Mesothelial cell of epicardium (in vitro differentiated cells): ENCODE measurements at regions not wholly inside any gene's neighbourhood (a gene's known extent, or its start where the extent isn't known, plus 50 kb on each side); places are given as distances from the start of the nearest gene placed in this dataset.

Experiments used
- DNase-seq, 2 experiments: peaks; one replicate each; pipeline ENCODE4 v3.0.0; 2021; ENCODE audit warnings: low spot score in 2 of 2; ENCODE audit not compliant: unreplicated experiment in 2 of 2
- H3K27ac Mint-ChIP-seq: 2 replicates; pipeline ENCODE4 v1.8.0; 2021; ENCODE audit warnings: mixed read lengths
- H3K27me3 Mint-ChIP-seq: 2 replicates; pipeline ENCODE4 v1.8.0; 2021; ENCODE audit warnings: low read depth, mixed read lengths
- H3K36me3 Mint-ChIP-seq: 2 replicates; pipeline ENCODE4 v1.8.0; 2021; ENCODE audit warnings: mixed read lengths
- H3K4me1 Mint-ChIP-seq: 2 replicates; pipeline ENCODE4 v1.8.0; 2021; ENCODE audit warnings: mixed read lengths
- H3K4me3 Mint-ChIP-seq: 2 replicates; pipeline ENCODE4 v1.8.0; 2021; ENCODE audit warnings: mild to moderate bottlenecking, moderate library complexity, mixed read lengths
- H3K9me3 Mint-ChIP-seq: 2 replicates; pipeline ENCODE4 v1.8.0; 2021; ENCODE audit warnings: mixed read lengths
- TF ChIP-seq, protein P1 (sequence below): fragments of 200-600 bp; sonication (generic); IDR thresholded peaks from one replicate; pipeline ENCODE4 v1.5.0; 2021; ENCODE audit warnings: antibody characterized with exemption; ENCODE audit not compliant: unreplicated experiment

DNA sequence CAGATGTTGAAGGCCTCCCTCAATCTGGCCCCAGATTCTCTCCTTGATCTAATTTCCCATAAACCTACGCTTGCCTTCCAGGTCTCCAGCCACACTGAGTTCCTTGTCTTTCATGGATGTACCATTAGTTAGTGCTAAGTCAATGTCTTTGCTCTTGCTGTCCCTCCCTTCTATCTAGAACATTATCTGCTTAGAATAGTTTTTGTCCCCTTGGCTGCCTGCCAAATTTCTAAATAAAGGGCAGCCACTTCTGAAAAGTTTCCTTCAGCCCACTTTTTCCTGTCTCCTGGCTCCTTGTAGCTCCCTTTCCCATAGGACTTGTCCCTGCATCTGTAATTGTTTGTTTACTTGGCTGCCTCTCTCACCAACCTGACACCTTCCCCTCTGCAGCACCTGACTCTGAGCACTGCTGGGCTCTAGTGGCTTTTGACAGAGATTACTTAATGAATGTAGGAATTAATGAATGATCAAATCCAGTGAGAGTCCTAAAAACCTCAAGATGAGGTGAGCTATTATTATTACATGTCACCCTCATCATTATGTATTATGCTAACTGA is 58.3 kb downstream of the CXCL12 start:
- Mint-ChIP-seq H3K4me1 (peaks cover 12% of the 10 kb centered on the region), H3K36me3 (no peaks in the 10 kb centered on the region), H3K27ac (no peak overlapping the region), H3K27me3 (peaks cover 23% of the 10 kb centered on the region), H3K9me3 (peaks cover 3% of the 10 kb centered on the region), H3K4me3 (no peak overlapping the region)
- TF ChIP-seq, protein P1, sequence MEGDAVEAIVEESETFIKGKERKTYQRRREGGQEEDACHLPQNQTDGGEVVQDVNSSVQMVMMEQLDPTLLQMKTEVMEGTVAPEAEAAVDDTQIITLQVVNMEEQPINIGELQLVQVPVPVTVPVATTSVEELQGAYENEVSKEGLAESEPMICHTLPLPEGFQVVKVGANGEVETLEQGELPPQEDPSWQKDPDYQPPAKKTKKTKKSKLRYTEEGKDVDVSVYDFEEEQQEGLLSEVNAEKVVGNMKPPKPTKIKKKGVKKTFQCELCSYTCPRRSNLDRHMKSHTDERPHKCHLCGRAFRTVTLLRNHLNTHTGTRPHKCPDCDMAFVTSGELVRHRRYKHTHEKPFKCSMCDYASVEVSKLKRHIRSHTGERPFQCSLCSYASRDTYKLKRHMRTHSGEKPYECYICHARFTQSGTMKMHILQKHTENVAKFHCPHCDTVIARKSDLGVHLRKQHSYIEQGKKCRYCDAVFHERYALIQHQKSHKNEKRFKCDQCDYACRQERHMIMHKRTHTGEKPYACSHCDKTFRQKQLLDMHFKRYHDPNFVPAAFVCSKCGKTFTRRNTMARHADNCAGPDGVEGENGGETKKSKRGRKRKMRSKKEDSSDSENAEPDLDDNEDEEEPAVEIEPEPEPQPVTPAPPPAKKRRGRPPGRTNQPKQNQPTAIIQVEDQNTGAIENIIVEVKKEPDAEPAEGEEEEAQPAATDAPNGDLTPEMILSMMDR: no peak
- DNase-seq: no peak

DNA sequence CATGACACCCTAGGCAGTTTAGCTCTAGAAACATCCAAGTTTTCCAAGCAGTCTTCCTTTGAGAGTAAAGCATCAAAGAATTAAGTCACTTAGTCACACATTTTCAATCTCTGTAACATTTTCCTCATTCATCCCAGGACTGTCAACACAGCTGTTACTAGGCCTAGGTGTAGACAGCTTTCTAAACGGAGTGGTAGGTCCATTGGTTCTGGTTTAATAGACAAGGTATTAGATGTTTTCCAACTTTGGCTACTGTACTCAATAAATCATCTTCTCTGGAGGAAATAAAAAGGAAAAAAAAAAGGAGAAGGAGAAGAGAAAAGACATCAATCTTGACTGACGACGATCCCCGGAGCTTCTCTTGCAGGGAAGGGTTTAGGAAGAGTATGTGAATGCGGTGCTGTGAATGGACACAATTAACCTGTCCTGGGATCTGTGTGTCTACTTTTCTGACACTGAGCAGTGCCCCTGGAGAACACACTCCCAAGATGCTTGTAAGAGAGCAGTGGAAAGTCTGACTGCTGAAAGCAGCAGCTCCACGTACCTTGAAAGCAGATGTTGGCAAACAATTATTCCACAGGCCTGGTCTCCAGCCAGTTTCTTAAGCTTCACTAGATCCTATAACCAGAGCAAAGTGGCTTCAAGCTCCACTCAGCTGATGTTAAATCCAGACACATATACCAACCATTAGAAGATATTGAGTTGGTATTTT is 59.1 kb downstream of the CXCL12 start:
- Mint-ChIP-seq H3K4me1 (peaks cover 12% of the 10 kb centered on the region), H3K27me3 (peaks cover 23% of the 10 kb centered on the region), H3K9me3 (peaks cover 3% of the 10 kb centered on the region), H3K4me3 (no peak overlapping the region), H3K27ac (no peak overlapping the region), H3K36me3 (no peaks in the 10 kb centered on the region)
- TF ChIP-seq, protein P1: no peak
- DNase-seq: no peak

DNA sequence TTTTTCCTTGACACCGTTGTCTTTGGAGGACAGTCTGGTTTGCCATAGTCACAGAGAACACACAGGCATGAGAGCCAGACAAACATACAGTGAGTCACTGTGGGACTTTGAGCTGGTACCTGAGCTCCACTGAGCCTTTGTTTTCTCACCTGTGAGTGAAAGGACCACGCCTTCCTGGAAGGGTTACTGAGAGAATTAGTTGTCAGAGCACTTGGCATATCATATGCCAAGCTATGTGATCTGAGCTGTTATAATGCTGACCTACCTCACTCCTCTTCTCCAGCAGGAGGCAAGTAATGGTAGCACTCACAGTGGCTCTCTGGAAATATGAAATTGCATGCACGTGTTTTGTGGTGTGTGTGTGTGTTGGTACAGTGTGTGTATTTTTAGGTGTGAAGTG is 59.7 kb downstream of the CXCL12 start:
- Mint-ChIP-seq H3K27ac (no peak overlapping the region), H3K27me3 (peaks cover 24% of the 10 kb centered on the region), H3K9me3 (peaks cover 3% of the 10 kb centered on the region), H3K4me1 (peaks cover 12% of the 10 kb centered on the region), H3K36me3 (no peaks in the 10 kb centered on the region), H3K4me3 (no peak overlapping the region)
- DNase-seq: no peak
- TF ChIP-seq, protein P1: no peak

GRCh38 chr10:44323838-44324237 is 61.1 kb downstream of the CXCL12 start:
- Mint-ChIP-seq H3K4me1 (peaks cover 12% of the 10 kb centered on the region), H3K4me3 (no peak overlapping the region), H3K27ac (no peak overlapping the region), H3K9me3 (peaks cover 3% of the 10 kb centered on the region), H3K27me3 (peaks cover 30% of the 10 kb centered on the region), H3K36me3 (no peaks in the 10 kb centered on the region)
- TF ChIP-seq, protein P1: no peak
- DNase-seq: no peak

- H3K27ac Mint-ChIP-seq: no peak overlapping the region
- TF ChIP-seq, protein P1: no peak
- peaks cover 35% of the 10 kb centered on the region for H3K27me3 Mint-ChIP-seq
- no peak overlapping the region for H3K4me3 Mint-ChIP-seq
- H3K36me3 Mint-ChIP-seq: no peaks in the 10 kb centered on the region
- no peaks in the 10 kb centered on the region for H3K9me3 Mint-ChIP-seq
- H3K4me1 Mint-ChIP-seq: peaks cover 12% of the 10 kb centered on the region
- DNase-seq: no peak
These were observed 62.8 kb downstream of the CXCL12 start for GRCh38 chr10:44322137-44322536.
